CD4-positive, CD25-positive, alpha-beta regulatory T cell (primary cell): ENCODE measurements at regions not wholly inside any gene's neighbourhood (a gene's known extent, or its start where the extent isn't known, plus 50 kb on each side); places are given as distances from the start of the nearest gene placed in this dataset.

Experiments used
- ATAC-seq, 2 donors: fragments of 150-1000 bp; cut with Tn5 transposase; one replicate each; pipeline ENCODE4 v1.10.0; 2021; ENCODE audit warnings: low read depth in 2 of 2, moderate number of reproducible peaks in 2 of 2, moderate library complexity in 1 of 2
- DNase-seq, 3 donors: peaks; one replicate each; pipeline versions ENCODE4 v3.0.0 to v3.0.0-alpha.2; 2012 to 2022; ENCODE audit warnings: mixed read lengths in 1 of 3
- H3K27ac ChIP-seq: one replicate; pipeline ENCODE4 v1.7.0; 2013; ENCODE audit warnings: mild to moderate bottlenecking, low read length; ENCODE audit not compliant: insufficient read depth, poor library complexity, severe bottlenecking
- H3K27me3 ChIP-seq: one replicate; pipeline ENCODE4 v1.7.0; 2013; ENCODE audit warnings: low read length; ENCODE audit not compliant: control insufficient read depth, insufficient read depth
- H3K36me3 ChIP-seq: one replicate; pipeline ENCODE4 v1.7.0; 2013; ENCODE audit warnings: mild to moderate bottlenecking, low read length, moderate library complexity; ENCODE audit not compliant: control insufficient read depth, insufficient read depth
- H3K4me1 ChIP-seq: 2 replicates; pipeline ENCODE4 v1.7.0; 2013; ENCODE audit warnings: mild to moderate bottlenecking, low read length; ENCODE audit not compliant: insufficient read depth, control insufficient read depth, poor library complexity, severe bottlenecking
- H3K4me3 ChIP-seq: one replicate; pipeline ENCODE4 v1.7.0; 2013; ENCODE audit warnings: low read depth, mild to moderate bottlenecking, low read length, moderate library complexity
- H3K9me3 ChIP-seq, 2 experiments: 1 replicate in 1 of 2; 2 replicates in 1 of 2; pipeline ENCODE4 v1.7.0; 2013; ENCODE audit warnings: low read length in 2 of 2, mild to moderate bottlenecking in 1 of 2, moderate library complexity in 1 of 2; ENCODE audit not compliant: control insufficient read depth in 2 of 2
- H3K27ac Mint-ChIP-seq, 3 donors: one replicate each; pipeline ENCODE4 v1.8.0; 2020 to 2022; ENCODE audit warnings: mild to moderate bottlenecking in 3 of 3, mixed read lengths in 3 of 3, moderate library complexity in 2 of 3
- H3K27me3 Mint-ChIP-seq: one replicate; pipeline ENCODE4 v1.8.0; 2022; ENCODE audit warnings: mild to moderate bottlenecking, mixed read lengths
- H3K36me3 Mint-ChIP-seq: one replicate; pipeline ENCODE4 v1.8.0; 2020; ENCODE audit warnings: mixed read lengths
- H3K4me1 Mint-ChIP-seq, 4 donors: one replicate each; pipeline ENCODE4 v1.8.0; 2020 to 2022; ENCODE audit warnings: mixed read lengths in 4 of 4, mild to moderate bottlenecking in 1 of 4
- H3K4me3 Mint-ChIP-seq, 4 donors: one replicate each; pipeline ENCODE4 v1.8.0; 2020 to 2022; ENCODE audit warnings: mild to moderate bottlenecking in 4 of 4, mixed read lengths in 4 of 4, moderate library complexity in 3 of 4
- H3K9me3 Mint-ChIP-seq, 7 donors: one replicate each; pipeline ENCODE4 v1.8.0; 2020 to 2022; ENCODE audit warnings: mixed read lengths in 7 of 7, mild to moderate bottlenecking in 3 of 7, moderate library complexity in 2 of 7

GRCh38 chr2:81648370-81648769 is 1343.8 kb upstream of the LRRTM1 start:
- H3K27me3 Mint-ChIP-seq, result no peaks in the 10 kb centered on the region
- H3K4me3 ChIP-seq, result no peak overlapping the region

GRCh38 chr2:81647715-81648230 is 1343.2 kb upstream of the LRRTM1 start:
- Histone ChIP-seq H3K27me3 (no peaks in the 10 kb centered on the region), H3K4me3 (no peak overlapping the region), H3K27ac (no peak overlapping the region), H3K36me3 (no peaks in the 10 kb centered on the region), H3K4me1 (no peaks in the 10 kb centered on the region), H3K9me3 (peaks cover 0 to 3% of the 10 kb centered on the region in 2 experiments)
- no peak for ATAC-seq
- H3K4me1 Mint-ChIP-seq, result no peaks in the 10 kb centered on the region
- no peak for DNase-seq
- no peaks in the 10 kb centered on the region for H3K36me3 Mint-ChIP-seq
- peaks cover 10 to 29% (median 12%) of the 10 kb centered on the region in 7 donors for H3K9me3 Mint-ChIP-seq
- H3K4me3 Mint-ChIP-seq, result no peak overlapping the region
- H3K27me3 Mint-ChIP-seq, result no peaks in the 10 kb centered on the region
- H3K27ac Mint-ChIP-seq, result no peak overlapping the region

More at GRCh38 chr2:81648370-81648769, 1343.8 kb upstream of the LRRTM1 start:
- peaks cover 10 to 26% (median 13%) of the 10 kb centered on the region in 7 donors for H3K9me3 Mint-ChIP-seq
- no peak for DNase-seq
- H3K36me3 Mint-ChIP-seq, result no peaks in the 10 kb centered on the region
- no peaks in the 10 kb centered on the region for H3K36me3 ChIP-seq
- no peak overlapping the region for H3K4me3 Mint-ChIP-seq
- no peak overlapping the region for H3K27ac Mint-ChIP-seq
- H3K27ac ChIP-seq, result no peak overlapping the region
- ATAC-seq, result no peak
- no peaks in the 10 kb centered on the region for H3K27me3 ChIP-seq
- H3K4me1 ChIP-seq, result no peaks in the 10 kb centered on the region
- H3K9me3 ChIP-seq, result peaks cover under 1 to 9% of the 10 kb centered on the region in 2 experiments
- H3K4me1 Mint-ChIP-seq, result no peaks in the 10 kb centered on the region

- H3K36me3 Mint-ChIP-seq, result no peaks in the 10 kb centered on the region
- H3K9me3 Mint-ChIP-seq, result peaks cover 8 to 41% (median 15%) of the 10 kb centered on the region in 7 donors
- H3K27ac Mint-ChIP-seq, result no peak overlapping the region
- H3K4me1 ChIP-seq, result no peaks in the 10 kb centered on the region
- no peaks in the 10 kb centered on the region for H3K4me1 Mint-ChIP-seq
- no peak overlapping the region for H3K4me3 ChIP-seq
- DNase-seq (no peak), ATAC-seq (no peak)
- no peaks in the 10 kb centered on the region for H3K27me3 ChIP-seq
- H3K4me3 Mint-ChIP-seq, result no peak overlapping the region
- no peaks in the 10 kb centered on the region for H3K27me3 Mint-ChIP-seq
- H3K9me3 ChIP-seq, result peaks cover 0 to 2% of the 10 kb centered on the region in 2 experiments
- H3K36me3 ChIP-seq, result no peaks in the 10 kb centered on the region
- no peak overlapping the region for H3K27ac ChIP-seq
Observed at GRCh38 chr2:81645745-81646301, 1341.3 kb upstream of the LRRTM1 start.

GRCh38 chr2:81644189-81644588 is 1339.6 kb upstream of the LRRTM1 start:
- Mint-ChIP-seq H3K36me3 (no peaks in the 10 kb centered on the region), H3K27ac (no peak overlapping the region), H3K4me3 (no peak overlapping the region), H3K27me3 (no peaks in the 10 kb centered on the region), H3K9me3 (peaks cover 10 to 42% (median 12%) of the 10 kb centered on the region in 7 donors), H3K4me1 (no peaks in the 10 kb centered on the region)
- H3K27ac ChIP-seq, result no peak overlapping the region
- no peak overlapping the region for H3K4me3 ChIP-seq
- no peaks in the 10 kb centered on the region for H3K36me3 ChIP-seq
- peaks cover 0 to 2% of the 10 kb centered on the region in 2 experiments for H3K9me3 ChIP-seq
- DNase-seq (no peak), ATAC-seq (no peak)
- no peaks in the 10 kb centered on the region for H3K4me1 ChIP-seq
- no peaks in the 10 kb centered on the region for H3K27me3 ChIP-seq

GRCh38 chr2:81624825-81625224 is 1320.3 kb upstream of the LRRTM1 start:
- no peak overlapping the region for H3K4me3 ChIP-seq
- H3K27ac Mint-ChIP-seq, result no peak overlapping the region
- no peaks in the 10 kb centered on the region for H3K36me3 ChIP-seq
- no peaks in the 10 kb centered on the region for H3K4me1 Mint-ChIP-seq
- no peak for ATAC-seq
- peaks cover 3 to 36% (median 11%) of the 10 kb centered on the region in 7 donors for H3K9me3 Mint-ChIP-seq
- H3K4me3 Mint-ChIP-seq, result no peak overlapping the region
- no peaks in the 10 kb centered on the region for H3K27me3 ChIP-seq
- no peaks in the 10 kb centered on the region for H3K4me1 ChIP-seq
- no peaks in the 10 kb centered on the region for H3K36me3 Mint-ChIP-seq
- no peak overlapping the region for H3K27ac ChIP-seq
- H3K27me3 Mint-ChIP-seq, result no peaks in the 10 kb centered on the region
- H3K9me3 ChIP-seq, result no peaks in the 10 kb centered on the region
- no peak for DNase-seq

- H3K4me1 Mint-ChIP-seq, result no peaks in the 10 kb centered on the region
- DNase-seq, result no peak
- Histone ChIP-seq H3K27me3 (no peaks in the 10 kb centered on the region), H3K36me3 (no peaks in the 10 kb centered on the region), H3K27ac (no peak overlapping the region), H3K4me3 (no peak overlapping the region), H3K4me1 (no peaks in the 10 kb centered on the region), H3K9me3 (peaks cover 0 to 6% of the 10 kb centered on the region in 2 experiments)
- peaks cover 0 to 12% (median 3%) of the 10 kb centered on the region in 7 donors for H3K9me3 Mint-ChIP-seq
- no peak overlapping the region for H3K4me3 Mint-ChIP-seq
- H3K27me3 Mint-ChIP-seq, result no peaks in the 10 kb centered on the region
- ATAC-seq, result no peak
- no peak overlapping the region for H3K27ac Mint-ChIP-seq
- H3K36me3 Mint-ChIP-seq, result no peaks in the 10 kb centered on the region
Observed at GRCh38 chr2:81600088-81600487, 1295.5 kb upstream of the LRRTM1 start.

- ATAC-seq (no peak), DNase-seq (no peak)
- peaks cover 0 to 6% of the 10 kb centered on the region in 2 experiments for H3K9me3 ChIP-seq
- H3K4me3 ChIP-seq, result no peak overlapping the region
- H3K27me3 Mint-ChIP-seq, result no peaks in the 10 kb centered on the region
- no peaks in the 10 kb centered on the region for H3K4me1 ChIP-seq
- H3K36me3 ChIP-seq, result no peaks in the 10 kb centered on the region
- H3K4me3 Mint-ChIP-seq, result no peak overlapping the region
- peaks cover 0 to 12% (median 3%) of the 10 kb centered on the region in 7 donors for H3K9me3 Mint-ChIP-seq
- H3K36me3 Mint-ChIP-seq, result no peaks in the 10 kb centered on the region
- no peaks in the 10 kb centered on the region for H3K4me1 Mint-ChIP-seq
- H3K27ac Mint-ChIP-seq, result no peak overlapping the region
- H3K27me3 ChIP-seq, result no peaks in the 10 kb centered on the region
- no peak overlapping the region for H3K27ac ChIP-seq
Observed at GRCh38 chr2:81598453-81598852, 1293.9 kb upstream of the LRRTM1 start.

GRCh38 chr2:81589406-81589805 is 1284.9 kb upstream of the LRRTM1 start:
- no peak overlapping the region for H3K27ac Mint-ChIP-seq
- Histone ChIP-seq H3K9me3 (peaks cover 0 to 8% of the 10 kb centered on the region in 2 experiments), H3K27ac (no peak overlapping the region), H3K27me3 (no peaks in the 10 kb centered on the region), H3K36me3 (no peaks in the 10 kb centered on the region), H3K4me1 (no peaks in the 10 kb centered on the region), H3K4me3 (no peak overlapping the region)
- H3K9me3 Mint-ChIP-seq, result peaks cover 0 to 15% (median 5%) of the 10 kb centered on the region in 7 donors
- no peaks in the 10 kb centered on the region for H3K36me3 Mint-ChIP-seq
- no peaks in the 10 kb centered on the region for H3K4me1 Mint-ChIP-seq
- ATAC-seq (no peak), DNase-seq (no peak)
- H3K4me3 Mint-ChIP-seq, result no peak overlapping the region
- no peaks in the 10 kb centered on the region for H3K27me3 Mint-ChIP-seq
